ENCODE measurements at regions not wholly inside any gene's neighbourhood (a gene's known extent, or its start where the extent isn't known, plus 50 kb on each side); places are given as distances from the start of the nearest gene placed in this dataset.

DNA sequence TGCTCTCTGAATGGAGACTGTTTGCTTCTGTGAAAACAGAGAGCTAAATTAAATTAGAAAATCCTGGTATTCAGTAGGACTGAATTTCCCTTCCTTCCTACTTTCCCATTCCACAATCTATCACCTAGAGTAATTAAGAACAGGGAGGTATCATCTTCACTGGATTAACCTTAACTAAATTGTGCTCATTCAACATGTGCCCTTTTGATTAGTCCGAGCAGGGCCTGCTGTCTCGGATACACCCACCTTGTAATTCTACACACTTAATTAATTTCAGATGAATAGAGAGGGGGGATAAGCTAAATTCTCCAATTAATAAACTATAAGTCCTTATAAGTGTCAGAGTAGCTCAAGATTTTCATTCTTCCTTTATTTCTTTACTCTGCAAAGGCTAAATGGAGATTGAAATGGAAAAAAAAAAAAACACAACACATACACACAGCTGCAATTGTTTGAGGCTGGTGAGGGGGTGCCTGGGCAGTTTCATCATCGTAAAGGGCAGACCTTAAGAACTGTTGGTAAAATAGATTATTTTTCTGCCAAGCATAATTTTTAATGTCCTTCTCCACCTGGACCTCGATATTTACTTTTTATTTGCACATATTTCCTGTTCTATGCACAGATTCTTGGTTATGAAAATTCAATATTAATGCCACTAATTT is 157.1 kb upstream of the SIX2 start:
- H3K27me3 ChIP-seq = peaks cover 18 to 97% (median 24%) of the 10 kb centered on the region in 4 donors
- H3K4me3 ChIP-seq = no peak overlapping the region
- no peaks in the 10 kb centered on the region for H3K36me3 ChIP-seq
- no peaks in the 10 kb centered on the region for H3K9me3 ChIP-seq
- DNase-seq = no peak
- WGBS, 2 donors = 82 to 85% methylated on average over 4 of the region's 4 CpGs
- peaks cover 0 to 19% (median 13%) of the 10 kb centered on the region in 3 donors for H3K4me1 ChIP-seq
- intact Hi-C loops (cut with DNase I) = no loop called here
- no peak for TF ChIP-seq POLR2A (IDR thresholded peaks at IDR 0.05)
- TF ChIP-seq, protein P1, sequence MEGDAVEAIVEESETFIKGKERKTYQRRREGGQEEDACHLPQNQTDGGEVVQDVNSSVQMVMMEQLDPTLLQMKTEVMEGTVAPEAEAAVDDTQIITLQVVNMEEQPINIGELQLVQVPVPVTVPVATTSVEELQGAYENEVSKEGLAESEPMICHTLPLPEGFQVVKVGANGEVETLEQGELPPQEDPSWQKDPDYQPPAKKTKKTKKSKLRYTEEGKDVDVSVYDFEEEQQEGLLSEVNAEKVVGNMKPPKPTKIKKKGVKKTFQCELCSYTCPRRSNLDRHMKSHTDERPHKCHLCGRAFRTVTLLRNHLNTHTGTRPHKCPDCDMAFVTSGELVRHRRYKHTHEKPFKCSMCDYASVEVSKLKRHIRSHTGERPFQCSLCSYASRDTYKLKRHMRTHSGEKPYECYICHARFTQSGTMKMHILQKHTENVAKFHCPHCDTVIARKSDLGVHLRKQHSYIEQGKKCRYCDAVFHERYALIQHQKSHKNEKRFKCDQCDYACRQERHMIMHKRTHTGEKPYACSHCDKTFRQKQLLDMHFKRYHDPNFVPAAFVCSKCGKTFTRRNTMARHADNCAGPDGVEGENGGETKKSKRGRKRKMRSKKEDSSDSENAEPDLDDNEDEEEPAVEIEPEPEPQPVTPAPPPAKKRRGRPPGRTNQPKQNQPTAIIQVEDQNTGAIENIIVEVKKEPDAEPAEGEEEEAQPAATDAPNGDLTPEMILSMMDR (IDR thresholded peaks at IDR 0.05) = no peak
- no peak overlapping the region for H3K27ac ChIP-seq

DNA sequence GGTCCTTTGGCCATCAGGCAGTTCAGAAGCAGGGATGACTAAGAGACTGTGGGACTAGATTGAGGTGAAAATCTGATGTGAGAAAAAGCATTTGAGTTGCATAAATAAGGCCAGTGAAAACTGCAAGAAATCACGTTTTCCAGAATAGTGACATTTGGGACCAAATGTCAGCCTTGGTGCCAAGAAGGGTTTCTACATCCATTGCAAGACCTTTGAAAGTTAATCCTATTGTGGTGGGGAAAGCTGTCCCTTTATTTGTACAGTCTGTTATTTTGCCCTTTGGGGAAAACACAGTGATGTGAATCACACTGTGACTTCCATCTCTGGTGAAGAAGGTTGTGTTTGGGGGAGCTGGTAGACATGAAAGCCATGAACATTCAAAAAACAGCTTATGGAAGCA is 153.5 kb upstream of the SIX2 start:
- Histone ChIP-seq H3K4me3 (no peak overlapping the region), H3K4me1 (no peaks in the 10 kb centered on the region), H3K27ac (no peak overlapping the region), H3K9me3 (no peaks in the 10 kb centered on the region), H3K27me3 (peaks cover under 1 to 89% (median 6%) of the 10 kb centered on the region in 4 donors), H3K36me3 (no peaks in the 10 kb centered on the region)
- WGBS, 2 donors = 50 to 74% methylated on average over 1 of the region's 1 CpG
- intact Hi-C loops (cut with DNase I) = no loop called here
- TF ChIP-seq, protein P1 (IDR thresholded peaks at IDR 0.05) = no peak
- TF ChIP-seq POLR2A (IDR thresholded peaks at IDR 0.05) = no peak
- no peak for DNase-seq

DNA sequence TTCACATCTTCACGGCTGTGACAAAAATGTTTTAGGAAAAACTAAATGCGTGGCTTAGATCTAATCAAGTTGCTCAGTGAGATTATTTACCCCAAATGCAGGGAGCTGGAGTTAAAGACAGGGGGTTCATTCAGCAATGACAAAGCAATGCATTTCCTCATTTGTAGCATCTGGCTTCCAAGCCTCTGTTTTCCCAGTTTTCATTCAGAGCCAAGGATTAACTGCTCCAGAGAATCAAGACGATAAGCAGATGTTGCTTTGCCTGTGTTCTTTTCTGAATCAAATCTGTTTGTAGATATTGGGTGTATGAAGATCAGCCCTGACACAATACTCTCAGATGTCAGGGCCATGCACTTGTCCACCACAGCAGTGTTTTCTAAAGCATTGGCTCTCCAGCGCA is 147.4 kb upstream of the SIX2 start:
- Histone ChIP-seq H3K27ac (no peak overlapping the region), H3K4me3 (no peak overlapping the region), H3K4me1 (no peaks in the 10 kb centered on the region), H3K9me3 (no peaks in the 10 kb centered on the region), H3K27me3 (peaks cover 0 to 41% (median 0%) of the 10 kb centered on the region in 4 donors), H3K36me3 (no peaks in the 10 kb centered on the region)
- intact Hi-C loops (cut with DNase I) = no loop called here
- 45 to 57% methylated on average over 3 to 4 of the region's 4 CpGs for WGBS, 2 donors
- TF ChIP-seq, protein P1 (IDR thresholded peaks at IDR 0.05) = no peak
- TF ChIP-seq POLR2A (IDR thresholded peaks at IDR 0.05) = no peak
- no peak for DNase-seq

DNA sequence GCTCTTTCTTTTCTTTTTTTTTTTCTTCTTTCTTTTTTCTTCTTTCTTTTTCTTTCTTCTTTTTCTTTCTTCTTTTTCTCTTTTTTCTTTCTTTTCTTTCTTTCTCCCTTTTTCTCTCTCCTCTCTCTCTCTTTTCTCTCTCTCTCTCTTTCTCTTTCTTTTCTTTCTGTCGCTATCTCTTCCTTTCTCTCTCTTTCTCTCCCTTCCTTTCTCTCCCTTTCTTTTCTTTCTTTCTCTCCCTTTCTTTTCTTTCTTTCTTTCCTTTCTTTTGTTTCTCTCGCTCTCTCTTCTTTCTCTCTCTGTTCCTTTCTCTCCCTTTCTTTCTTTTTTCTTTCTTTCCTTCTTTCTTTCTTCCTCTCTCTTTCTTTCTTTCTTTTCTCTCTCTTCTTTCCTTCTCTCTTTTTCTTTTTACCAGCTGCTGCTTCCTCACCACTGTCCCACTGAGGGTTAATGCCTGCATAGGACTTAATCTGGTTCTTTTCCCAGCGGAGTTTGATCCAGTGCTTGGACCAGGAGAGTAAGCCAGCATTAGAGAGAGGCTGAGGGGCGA is 145.4 kb upstream of the SIX2 start:
- no peaks in the 10 kb centered on the region for H3K36me3 ChIP-seq
- peaks cover 0 to 22% (median 0%) of the 10 kb centered on the region in 4 donors for H3K27me3 ChIP-seq
- H3K4me3 ChIP-seq = no peak overlapping the region
- peaks cover 0 to 13% (median 7%) of the 10 kb centered on the region in 3 donors for H3K9me3 ChIP-seq
- TF ChIP-seq, protein P1 (IDR thresholded peaks at IDR 0.05) = no peak
- no peak for TF ChIP-seq POLR2A (IDR thresholded peaks at IDR 0.05)
- no peak overlapping the region for H3K27ac ChIP-seq
- DNase-seq = no peak
- WGBS, 2 donors = 65 to 74% methylated on average over 2 to 4 of the region's 4 CpGs
- no peaks in the 10 kb centered on the region for H3K4me1 ChIP-seq
- intact Hi-C loops (cut with DNase I) = no loop called here

DNA sequence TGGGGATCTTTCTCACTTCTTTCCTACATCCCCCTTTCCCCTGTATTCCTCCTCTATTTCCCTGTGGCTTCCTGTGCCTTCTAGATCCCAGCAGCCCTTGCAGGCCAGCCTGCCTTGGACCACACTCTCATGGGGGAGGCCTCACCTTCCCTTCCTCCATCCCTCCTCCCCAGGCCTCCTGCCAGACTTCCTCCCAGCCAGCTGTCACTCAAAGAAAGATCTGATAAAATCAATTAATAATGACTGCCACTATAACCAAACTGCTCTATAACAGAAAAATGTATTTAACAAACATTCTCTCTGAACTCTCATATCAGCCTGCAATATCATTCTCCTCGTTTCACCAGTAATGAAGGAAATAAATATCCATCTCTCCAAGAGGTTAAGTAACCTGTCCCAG is 144.9 kb upstream of the SIX2 start:
- H3K36me3 ChIP-seq = no peaks in the 10 kb centered on the region
- H3K4me1 ChIP-seq = no peaks in the 10 kb centered on the region
- H3K27ac ChIP-seq = no peak overlapping the region
- H3K9me3 ChIP-seq = peaks cover 0 to 13% (median 7%) of the 10 kb centered on the region in 3 donors
- intact Hi-C loops (cut with DNase I) = no loop called here
- H3K4me3 ChIP-seq = no peak overlapping the region
- WGBS, 2 donors = 42 to 68% methylated on average over 1 of the region's 1 CpG
- peaks cover 0 to 17% (median 0%) of the 10 kb centered on the region in 4 donors for H3K27me3 ChIP-seq
- TF ChIP-seq, protein P1 (IDR thresholded peaks at IDR 0.05) = no peak
- TF ChIP-seq POLR2A (IDR thresholded peaks at IDR 0.05) = no peak
- no peak for DNase-seq

Data from esophagus squamous epithelium (tissue), 5 donors.